ENCODE measurements at regions not wholly inside any gene's neighbourhood (a gene's known extent, or its start where the extent isn't known, plus 50 kb on each side); places are given as distances from the start of the nearest gene placed in this dataset.

DNA sequence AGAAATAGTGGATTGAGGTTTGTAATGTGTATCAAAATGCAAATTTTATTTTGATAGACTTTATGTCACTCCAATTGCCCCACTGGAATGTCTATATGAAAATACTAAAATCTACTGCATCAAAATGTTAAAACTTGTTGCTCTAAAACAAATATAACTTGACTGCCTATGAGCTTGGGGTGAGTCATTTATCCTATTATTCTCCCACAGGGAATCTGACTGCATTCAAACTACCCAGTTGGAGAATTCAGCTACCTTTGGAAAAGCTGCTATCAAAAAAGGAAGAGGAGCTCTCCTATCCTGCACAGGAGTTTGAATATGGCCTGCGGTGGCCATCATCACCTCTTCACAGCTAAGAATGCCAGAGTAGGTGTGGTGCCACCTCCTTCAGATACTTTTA, 173.1 kb downstream of the KLHL28 start:
- Histone ChIP-seq H3K27ac (ENCODE audit: low read length) (no peak overlapping the region), H3K36me3 (ENCODE audit: control insufficient read depth, insufficient read depth, low read length) (no peaks in the 10 kb centered on the region), H3K9me3 (ENCODE audit: control insufficient read depth, low read depth, low read length) (no peaks in the 10 kb centered on the region), H3K4me1 (ENCODE audit: control insufficient read depth, insufficient read depth, low read length) (no peaks in the 10 kb centered on the region), H3K27me3 (ENCODE audit: control insufficient read depth, insufficient read depth, low read length) (no peaks in the 10 kb centered on the region), H3K4me3 (ENCODE audit: low read length) (no peak overlapping the region)
- no peak for DNase-seq
- WGBS (ENCODE audit: insufficient coverage, low lambda C conversion rate), result no CpG with 5 or more reads among the region's 1 CpG

DNA sequence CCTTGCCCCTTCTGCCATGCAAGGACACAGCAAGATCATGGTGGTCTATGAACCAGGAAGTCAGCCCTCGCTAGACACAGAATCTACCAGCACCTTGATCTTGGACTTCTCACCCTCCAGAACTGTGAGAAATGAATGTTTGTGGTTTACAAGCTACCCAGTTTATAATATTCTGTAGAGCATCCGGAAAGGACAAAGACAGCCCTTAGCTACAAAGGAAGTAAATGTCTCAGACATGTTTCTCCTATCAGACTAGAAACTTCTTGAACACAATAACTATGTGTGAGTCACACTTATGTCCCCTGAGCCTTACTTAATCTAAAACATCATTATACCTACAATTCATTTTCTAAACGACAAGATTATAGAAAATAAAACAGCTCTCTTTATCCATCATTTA, 176.7 kb downstream of the KLHL28 start:
- Histone ChIP-seq H3K4me1 (ENCODE audit: control insufficient read depth, insufficient read depth, low read length) (no peaks in the 10 kb centered on the region), H3K27me3 (ENCODE audit: control insufficient read depth, insufficient read depth, low read length) (no peaks in the 10 kb centered on the region), H3K9me3 (ENCODE audit: control insufficient read depth, low read depth, low read length) (no peaks in the 10 kb centered on the region), H3K36me3 (ENCODE audit: control insufficient read depth, insufficient read depth, low read length) (no peaks in the 10 kb centered on the region), H3K4me3 (ENCODE audit: low read length) (no peak overlapping the region), H3K27ac (ENCODE audit: low read length) (no peak overlapping the region)
- DNase-seq, result no peak
- WGBS (ENCODE audit: insufficient coverage, low lambda C conversion rate), result 79% methylated on average over 2 of the region's 3 CpGs

DNA sequence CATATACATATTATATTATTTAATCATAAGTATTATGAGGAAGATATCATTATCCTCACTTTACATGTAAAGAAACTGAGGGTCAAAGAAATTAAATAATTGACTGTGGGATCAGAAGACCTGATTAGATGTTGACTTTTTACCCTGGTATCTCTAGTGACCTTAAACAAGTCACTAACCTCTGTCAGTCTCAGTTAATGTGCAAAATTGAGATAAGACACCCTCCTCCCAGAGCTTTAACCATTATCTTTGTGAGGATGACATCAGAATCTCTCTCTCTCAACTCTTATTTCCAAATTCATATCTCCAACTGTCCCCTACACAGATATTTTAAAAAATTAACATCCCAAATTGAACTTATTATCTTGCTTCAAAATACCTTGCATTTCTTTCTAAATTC, 177.8 kb downstream of the KLHL28 start:
- H3K27ac ChIP-seq (ENCODE audit: low read length), result no peak overlapping the region
- no peaks in the 10 kb centered on the region for H3K9me3 ChIP-seq (ENCODE audit: control insufficient read depth, low read depth, low read length)
- no peaks in the 10 kb centered on the region for H3K27me3 ChIP-seq (ENCODE audit: control insufficient read depth, insufficient read depth, low read length)
- H3K36me3 ChIP-seq (ENCODE audit: control insufficient read depth, insufficient read depth, low read length), result no peaks in the 10 kb centered on the region
- H3K4me3 ChIP-seq (ENCODE audit: low read length), result no peak overlapping the region
- H3K4me1 ChIP-seq (ENCODE audit: control insufficient read depth, insufficient read depth, low read length), result no peaks in the 10 kb centered on the region
- DNase-seq, result no peak

DNA sequence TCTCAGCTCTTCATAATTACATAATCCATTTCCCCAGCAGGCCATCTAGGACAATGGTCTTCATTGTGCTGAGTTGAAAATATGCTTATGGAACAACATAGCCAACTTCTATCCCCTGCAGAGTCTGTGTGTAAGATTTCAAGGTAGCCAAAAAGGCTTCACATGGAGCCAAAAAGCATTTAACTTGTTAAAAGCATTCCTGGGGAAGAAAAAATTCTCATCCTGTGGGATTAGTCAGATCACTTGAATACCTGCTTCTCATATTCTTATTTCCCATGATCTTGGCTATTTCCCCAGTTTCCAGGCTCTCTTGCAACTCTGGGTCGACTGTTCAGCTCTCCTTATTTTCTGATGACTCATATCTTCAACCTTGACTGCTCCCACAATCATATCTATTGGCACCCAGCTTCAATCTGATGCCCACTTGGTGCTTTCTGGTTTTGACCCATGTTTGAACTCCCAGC, 178.9 kb downstream of the KLHL28 start:
- 38% methylated on average over 1 of the region's 1 CpG for WGBS (ENCODE audit: insufficient coverage, low lambda C conversion rate)
- Histone ChIP-seq H3K27ac (ENCODE audit: low read length) (no peak overlapping the region), H3K36me3 (ENCODE audit: control insufficient read depth, insufficient read depth, low read length) (no peaks in the 10 kb centered on the region), H3K4me1 (ENCODE audit: control insufficient read depth, insufficient read depth, low read length) (no peaks in the 10 kb centered on the region), H3K27me3 (ENCODE audit: control insufficient read depth, insufficient read depth, low read length) (no peaks in the 10 kb centered on the region), H3K9me3 (ENCODE audit: control insufficient read depth, low read depth, low read length) (no peaks in the 10 kb centered on the region), H3K4me3 (ENCODE audit: low read length) (no peak overlapping the region)
- DNase-seq, result no peak

DNA sequence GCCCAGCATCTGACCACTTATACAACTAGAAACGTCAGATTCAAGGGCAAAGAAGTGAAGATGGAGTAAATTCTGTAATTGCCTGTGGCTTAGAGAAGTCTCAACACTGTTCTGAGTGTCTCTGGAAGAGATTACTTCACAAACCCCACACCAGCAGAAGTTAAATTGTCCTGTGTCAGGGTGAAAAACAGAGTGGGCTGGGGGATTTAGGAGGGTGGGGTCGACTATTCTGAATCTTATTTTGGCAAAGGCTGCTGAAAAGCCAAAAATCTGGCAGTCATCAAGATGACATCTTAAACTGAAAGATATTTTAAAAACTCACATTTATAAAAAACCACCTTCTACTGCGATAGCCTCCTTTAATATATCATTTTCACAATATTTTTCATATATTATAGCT, 180.8 kb downstream of the KLHL28 start:
- Histone ChIP-seq H3K27me3 (ENCODE audit: control insufficient read depth, insufficient read depth, low read length) (no peaks in the 10 kb centered on the region), H3K27ac (ENCODE audit: low read length) (no peak overlapping the region), H3K9me3 (ENCODE audit: control insufficient read depth, low read depth, low read length) (no peaks in the 10 kb centered on the region), H3K4me1 (ENCODE audit: control insufficient read depth, insufficient read depth, low read length) (no peaks in the 10 kb centered on the region), H3K36me3 (ENCODE audit: control insufficient read depth, insufficient read depth, low read length) (no peaks in the 10 kb centered on the region), H3K4me3 (ENCODE audit: low read length) (no peak overlapping the region)
- DNase-seq, result no peak
- 82% methylated on average over 2 of the region's 3 CpGs for WGBS (ENCODE audit: insufficient coverage, low lambda C conversion rate)

DNA sequence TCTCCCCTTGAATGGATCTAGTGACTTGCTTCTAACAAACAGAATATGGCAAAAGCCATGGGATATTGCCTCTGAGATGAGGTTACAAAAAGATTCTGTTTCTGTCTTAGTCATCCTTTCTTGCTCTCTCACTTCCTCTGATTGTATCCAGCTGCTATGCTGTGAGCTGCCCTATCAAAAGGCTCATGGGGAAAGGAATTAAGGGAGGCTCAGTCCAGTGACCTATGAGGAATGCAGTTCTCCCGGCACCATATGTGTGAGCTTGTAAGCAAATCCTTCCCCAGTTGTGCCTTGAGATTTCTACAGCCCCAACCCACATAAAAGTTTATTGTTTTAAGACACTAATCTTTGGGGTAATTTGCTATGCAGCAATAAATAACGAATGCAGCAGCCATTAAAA, 183.1 kb downstream of the KLHL28 start:
- H3K36me3 ChIP-seq (ENCODE audit: control insufficient read depth, insufficient read depth, low read length), result no peaks in the 10 kb centered on the region
- no CpG with 5 or more reads among the region's 2 CpGs for WGBS (ENCODE audit: insufficient coverage, low lambda C conversion rate)
- no peak overlapping the region for H3K4me3 ChIP-seq (ENCODE audit: low read length)
- H3K9me3 ChIP-seq (ENCODE audit: control insufficient read depth, low read depth, low read length), result no peaks in the 10 kb centered on the region
- H3K27ac ChIP-seq (ENCODE audit: low read length), result no peak overlapping the region
- H3K27me3 ChIP-seq (ENCODE audit: control insufficient read depth, insufficient read depth, low read length), result no peaks in the 10 kb centered on the region
- no peaks in the 10 kb centered on the region for H3K4me1 ChIP-seq (ENCODE audit: control insufficient read depth, insufficient read depth, low read length)
- peak; percentile 11 to 38 for DNase-seq

DNA sequence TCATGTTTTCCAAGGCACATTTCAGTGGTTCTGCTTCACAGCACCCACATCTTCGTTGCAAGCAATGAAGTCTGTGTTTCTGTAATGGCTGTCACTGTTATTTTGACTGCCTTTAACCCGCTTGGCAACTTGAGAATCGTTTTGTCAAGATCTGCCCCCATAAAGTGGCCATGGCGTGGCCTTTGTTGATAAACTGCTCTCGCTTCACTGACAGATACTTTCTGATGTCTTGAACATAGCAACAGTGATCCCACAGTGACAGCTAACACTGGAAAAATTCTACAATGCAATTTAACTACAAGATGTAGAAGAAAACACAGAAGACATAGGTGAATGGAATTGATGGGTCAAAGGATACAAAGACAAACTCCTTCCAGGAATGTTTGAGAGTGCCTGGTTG, 184.2 kb downstream of the KLHL28 start:
- no peak overlapping the region for H3K4me3 ChIP-seq (ENCODE audit: low read length)
- no peak overlapping the region for H3K27ac ChIP-seq (ENCODE audit: low read length)
- DNase-seq, result no peak
- no peaks in the 10 kb centered on the region for H3K4me1 ChIP-seq (ENCODE audit: control insufficient read depth, insufficient read depth, low read length)
- no peaks in the 10 kb centered on the region for H3K27me3 ChIP-seq (ENCODE audit: control insufficient read depth, insufficient read depth, low read length)
- no peaks in the 10 kb centered on the region for H3K36me3 ChIP-seq (ENCODE audit: control insufficient read depth, insufficient read depth, low read length)
- 100% methylated on average over 1 of the region's 5 CpGs for WGBS (ENCODE audit: insufficient coverage, low lambda C conversion rate)
- no peaks in the 10 kb centered on the region for H3K9me3 ChIP-seq (ENCODE audit: control insufficient read depth, low read depth, low read length)

DNA sequence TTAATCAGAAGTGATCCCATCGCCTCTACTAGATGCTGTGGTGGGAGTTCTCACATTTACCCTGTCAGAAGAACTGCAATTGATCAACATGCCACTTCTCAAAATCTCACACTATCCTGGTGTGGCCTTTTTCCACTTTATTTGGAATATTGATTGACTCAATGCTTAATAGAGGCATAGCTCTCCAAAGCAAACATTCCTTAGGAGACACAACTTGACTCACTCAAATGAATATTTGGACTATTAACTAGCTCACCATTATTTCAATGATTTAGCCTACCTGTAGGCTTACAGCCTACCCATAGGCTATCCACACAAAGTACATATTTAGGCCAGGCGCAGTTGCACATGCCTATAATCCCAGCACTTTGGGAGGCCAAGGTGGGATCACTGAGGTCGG, 186.5 kb downstream of the KLHL28 start:
- Histone ChIP-seq H3K27me3 (ENCODE audit: control insufficient read depth, insufficient read depth, low read length) (no peaks in the 10 kb centered on the region), H3K4me3 (ENCODE audit: low read length) (no peak overlapping the region), H3K9me3 (ENCODE audit: control insufficient read depth, low read depth, low read length) (no peaks in the 10 kb centered on the region), H3K36me3 (ENCODE audit: control insufficient read depth, insufficient read depth, low read length) (no peaks in the 10 kb centered on the region), H3K4me1 (ENCODE audit: control insufficient read depth, insufficient read depth, low read length) (no peaks in the 10 kb centered on the region), H3K27ac (ENCODE audit: low read length) (no peak overlapping the region)
- no peak for DNase-seq
- WGBS (ENCODE audit: insufficient coverage, low lambda C conversion rate), result no CpG with 5 or more reads among the region's 3 CpGs

DNA sequence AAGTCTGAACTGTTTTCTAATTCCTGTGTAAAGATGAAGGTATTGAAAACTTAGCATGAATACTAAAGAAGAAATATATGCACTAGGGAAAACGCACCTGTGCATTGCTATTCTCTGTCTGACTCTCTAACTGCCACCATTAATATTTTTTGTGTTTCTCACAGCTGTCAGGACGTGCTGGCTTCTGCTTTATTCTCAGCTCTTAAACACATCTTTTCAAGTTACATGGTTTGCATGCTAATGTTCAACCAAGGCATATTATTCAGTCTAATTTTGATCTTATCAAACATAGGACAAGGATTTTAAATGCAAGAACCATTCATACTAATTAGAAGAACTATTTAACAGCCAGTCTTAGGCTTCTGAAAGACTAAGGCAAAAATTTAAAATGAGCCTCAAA, 187.4 kb downstream of the KLHL28 start:
- WGBS (ENCODE audit: insufficient coverage, low lambda C conversion rate), result 88% methylated on average over 1 of the region's 2 CpGs
- no peaks in the 10 kb centered on the region for H3K27me3 ChIP-seq (ENCODE audit: control insufficient read depth, insufficient read depth, low read length)
- H3K9me3 ChIP-seq (ENCODE audit: control insufficient read depth, low read depth, low read length), result no peaks in the 10 kb centered on the region
- no peaks in the 10 kb centered on the region for H3K4me1 ChIP-seq (ENCODE audit: control insufficient read depth, insufficient read depth, low read length)
- H3K4me3 ChIP-seq (ENCODE audit: low read length), result no peak overlapping the region
- no peak overlapping the region for H3K27ac ChIP-seq (ENCODE audit: low read length)
- no peak for DNase-seq
- no peaks in the 10 kb centered on the region for H3K36me3 ChIP-seq (ENCODE audit: control insufficient read depth, insufficient read depth, low read length)

DNA sequence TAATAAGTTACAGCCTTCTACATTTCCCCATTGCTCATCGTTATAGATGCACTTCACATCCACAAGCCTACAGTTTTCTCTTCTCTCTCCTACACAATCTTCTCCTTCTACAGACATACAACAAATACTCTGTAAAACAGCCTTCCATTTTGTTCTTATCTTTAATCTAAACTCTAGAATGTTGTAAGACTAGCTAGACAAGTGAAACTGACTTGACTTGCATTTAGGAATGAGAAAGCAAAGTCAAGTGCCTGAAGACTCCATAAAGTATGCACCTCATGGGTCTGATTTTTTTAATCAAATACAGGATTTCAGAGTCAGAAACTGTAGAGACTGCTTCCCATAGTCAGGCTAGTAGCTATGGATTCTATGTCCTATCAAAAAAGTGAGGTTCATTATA, 190.3 kb downstream of the KLHL28 start:
- Histone ChIP-seq H3K27me3 (ENCODE audit: control insufficient read depth, insufficient read depth, low read length) (no peaks in the 10 kb centered on the region), H3K27ac (ENCODE audit: low read length) (no peak overlapping the region), H3K9me3 (ENCODE audit: control insufficient read depth, low read depth, low read length) (no peaks in the 10 kb centered on the region), H3K36me3 (ENCODE audit: control insufficient read depth, insufficient read depth, low read length) (no peaks in the 10 kb centered on the region), H3K4me1 (ENCODE audit: control insufficient read depth, insufficient read depth, low read length) (no peaks in the 10 kb centered on the region), H3K4me3 (ENCODE audit: low read length) (no peak overlapping the region)
- peak in 1 of 2 donors; percentile 8 for DNase-seq
- 78% methylated on average over 1 of the region's 1 CpG for WGBS (ENCODE audit: insufficient coverage, low lambda C conversion rate)

DNA sequence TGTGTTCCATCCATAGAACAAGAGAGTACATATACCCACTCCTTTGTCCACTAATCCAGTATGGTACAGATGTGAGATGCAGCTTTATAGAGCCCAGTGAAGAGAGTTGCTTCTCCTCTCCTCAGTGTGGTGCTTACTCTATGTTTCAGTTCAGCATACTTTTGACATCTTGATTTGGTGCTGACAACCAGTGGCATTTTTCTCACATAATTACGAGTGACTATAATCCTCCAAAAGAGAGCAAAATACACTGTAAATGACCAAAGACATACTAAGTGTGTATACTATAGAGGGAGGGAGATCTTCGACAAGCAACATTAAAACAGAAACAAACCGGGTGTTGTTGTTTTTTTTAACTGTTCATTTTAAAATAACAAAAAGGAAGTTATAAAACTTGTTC, 191.5 kb downstream of the KLHL28 start:
- 80% methylated on average over 1 of the region's 3 CpGs for WGBS (ENCODE audit: insufficient coverage, low lambda C conversion rate)
- DNase-seq, result no peak
- Histone ChIP-seq H3K9me3 (ENCODE audit: control insufficient read depth, low read depth, low read length) (no peaks in the 10 kb centered on the region), H3K36me3 (ENCODE audit: control insufficient read depth, insufficient read depth, low read length) (no peaks in the 10 kb centered on the region), H3K4me1 (ENCODE audit: control insufficient read depth, insufficient read depth, low read length) (no peaks in the 10 kb centered on the region), H3K27me3 (ENCODE audit: control insufficient read depth, insufficient read depth, low read length) (no peaks in the 10 kb centered on the region), H3K27ac (ENCODE audit: low read length) (no peak overlapping the region), H3K4me3 (ENCODE audit: low read length) (no peak overlapping the region)

All from large intestine (tissue), 3 donors.